ENCODE measurements at regions not wholly inside any gene's neighbourhood (a gene's known extent, or its start where the extent isn't known, plus 50 kb on each side); places are given as distances from the start of the nearest gene placed in this dataset.

DNA sequence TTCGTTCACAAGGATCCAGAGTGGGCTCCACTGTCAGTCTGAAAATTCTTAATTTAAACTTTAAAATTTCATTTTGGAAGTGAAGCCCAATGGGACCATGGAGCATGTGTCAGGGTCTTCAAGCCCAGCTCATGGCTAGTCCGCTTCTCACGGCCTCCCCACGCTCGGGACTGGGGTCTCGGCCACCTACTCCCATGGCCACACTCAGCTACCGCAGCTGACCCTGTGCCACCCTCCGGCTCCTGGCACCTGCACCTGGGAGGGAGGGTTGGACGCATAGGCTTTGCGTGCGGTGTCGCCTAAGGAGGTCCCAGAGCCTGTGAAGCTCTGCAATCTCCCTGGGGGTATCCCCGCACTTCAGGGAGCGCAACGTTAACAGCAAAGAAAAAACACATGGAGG is 175.7 kb upstream of the PRLR start:
- Histone ChIP-seq H4K91ac (ENCODE audit: insufficient read depth, low read depth, low read length) (no peak overlapping the region), H3K14ac (replicated peaks; ENCODE audit: low read depth, low read length) (no peak overlapping the region), H3K4me2 (ENCODE audit: low read depth, low read length) (no peak overlapping the region), H2BK5ac (ENCODE audit: low read depth, low read length, poor library complexity, severe bottlenecking) (no peak overlapping the region), H3K27me3 (ENCODE audit: control insufficient read depth, insufficient read depth, low read length) (no peaks in the 10 kb centered on the region), H3K36me3 (ENCODE audit: control insufficient read depth, insufficient read depth, low read length) (no peaks in the 10 kb centered on the region), H2BK120ac (ENCODE audit: low read depth, low read length) (no peak overlapping the region), H3K9me3 (ENCODE audit: control insufficient read depth, insufficient read depth, low read length) (no peaks in the 10 kb centered on the region), H3K9ac (ENCODE audit: low read depth, low read length) (no peak overlapping the region), H3K56ac (ENCODE audit: extremely low read depth, insufficient read depth, low read length) (no peak overlapping the region), H2AK9ac (replicated peaks; ENCODE audit: low read depth, low read length, poor library complexity) (no peak overlapping the region), H3K27ac (ENCODE audit: insufficient read depth, low read length) (no peak overlapping the region), H4K20me1 (ENCODE audit: insufficient read depth, low read length) (no peaks in the 10 kb centered on the region), H2BK15ac (ENCODE audit: low read depth, low read length) (no peak overlapping the region), H3K4ac (ENCODE audit: low read depth, low read length) (no peak overlapping the region), H4K5ac (ENCODE audit: low read depth, low read length) (no peak overlapping the region), H3K4me3 (ENCODE audit: insufficient read depth, low read depth, low read length) (no peak overlapping the region), H3K18ac (ENCODE audit: low read depth, low read length) (no peak overlapping the region), H2BK20ac (ENCODE audit: low read depth, low read length) (no peak overlapping the region), H3K4me1 (ENCODE audit: control insufficient read depth, insufficient read depth, low read length) (no peaks in the 10 kb centered on the region), H2AFZ (replicated peaks; ENCODE audit: low read length, poor library complexity) (no peak overlapping the region), H3K9me1 (ENCODE audit: insufficient read depth, low read length) (no peaks in the 10 kb centered on the region), H2AK5ac (ENCODE audit: low read depth, low read length) (no peak overlapping the region), H4K8ac (ENCODE audit: low read depth in 2 of 2, low read length in 2 of 2) (no peak overlapping the region), H3K79me1 (ENCODE audit: low read depth in 1 of 2, low read length in 2 of 2) (no peaks in the 10 kb centered on the region), H3K23ac (ENCODE audit: low read depth, low read length) (no peak overlapping the region)
- WGBS, 2 experiments (ENCODE audit: extremely low coverage in 2 of 2, insufficient read length in 1 of 2): 82% methylated on average over 6 of the region's 15 CpGs; no CpG with 5 or more reads in 1 of the 2 experiments
- no peak for ATAC-seq (ENCODE audit: low read depth)
- intact Hi-C loops (cut with micrococcal nuclease) (no loop called here), in situ Hi-C loops (cut with MboI; ENCODE audit: low sequenced_read_pairs) (no loop called here), dilution Hi-C loops (cut with HindIII; ENCODE audit: low sequenced_read_pairs, unreplicated experiment) (no loop called here)
- BruUV-seq (replicated peaks): no TSS peak
- TF ChIP-seq CHD1 (IDR thresholded peaks at IDR 0.05; ENCODE audit: low read depth, low read length) (no peak), FOS (IDR thresholded peaks at IDR 0.05; ENCODE audit: low read depth, low read length) (no peak), POLR2A (IDR thresholded peaks at IDR 0.05; ENCODE audit: low read depth, low read length) (no peak), MXI1 (IDR thresholded peaks at IDR 0.05; ENCODE audit: borderline replicate concordance, low read depth, low read length) (no peak), MAFK (IDR thresholded peaks at IDR 0.05; ENCODE audit: low read depth, low read length) (no peak), SMC3 (IDR thresholded peaks at IDR 0.05; ENCODE audit: low read depth, low read length) (no peak), BHLHE40 (IDR thresholded peaks at IDR 0.05; ENCODE audit: low read depth, low read length) (no peak), RAD21 (IDR thresholded peaks at IDR 0.05; ENCODE audit: low read length) (no peak), NFE2L2 (IDR thresholded peaks at IDR 0.05; ENCODE audit: low read depth, low read length) (no peak), RFX5 (IDR thresholded peaks at IDR 0.05; ENCODE audit: low read depth, low read length) (no peak), RCOR1 (IDR thresholded peaks at IDR 0.05; ENCODE audit: insufficient replicate concordance, low read length) (no peak), MAZ (IDR thresholded peaks at IDR 0.05; ENCODE audit: borderline replicate concordance, low read depth, low read length) (no peak), CEBPB (IDR thresholded peaks at IDR 0.05; ENCODE audit: low read depth, low read length) (no peak)
- TF ChIP-seq, protein P1, sequence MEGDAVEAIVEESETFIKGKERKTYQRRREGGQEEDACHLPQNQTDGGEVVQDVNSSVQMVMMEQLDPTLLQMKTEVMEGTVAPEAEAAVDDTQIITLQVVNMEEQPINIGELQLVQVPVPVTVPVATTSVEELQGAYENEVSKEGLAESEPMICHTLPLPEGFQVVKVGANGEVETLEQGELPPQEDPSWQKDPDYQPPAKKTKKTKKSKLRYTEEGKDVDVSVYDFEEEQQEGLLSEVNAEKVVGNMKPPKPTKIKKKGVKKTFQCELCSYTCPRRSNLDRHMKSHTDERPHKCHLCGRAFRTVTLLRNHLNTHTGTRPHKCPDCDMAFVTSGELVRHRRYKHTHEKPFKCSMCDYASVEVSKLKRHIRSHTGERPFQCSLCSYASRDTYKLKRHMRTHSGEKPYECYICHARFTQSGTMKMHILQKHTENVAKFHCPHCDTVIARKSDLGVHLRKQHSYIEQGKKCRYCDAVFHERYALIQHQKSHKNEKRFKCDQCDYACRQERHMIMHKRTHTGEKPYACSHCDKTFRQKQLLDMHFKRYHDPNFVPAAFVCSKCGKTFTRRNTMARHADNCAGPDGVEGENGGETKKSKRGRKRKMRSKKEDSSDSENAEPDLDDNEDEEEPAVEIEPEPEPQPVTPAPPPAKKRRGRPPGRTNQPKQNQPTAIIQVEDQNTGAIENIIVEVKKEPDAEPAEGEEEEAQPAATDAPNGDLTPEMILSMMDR (conservative IDR thresholded peaks at IDR 0.05; ENCODE audit: low read depth, low read length): no peak
- TF ChIP-seq, protein P2, sequence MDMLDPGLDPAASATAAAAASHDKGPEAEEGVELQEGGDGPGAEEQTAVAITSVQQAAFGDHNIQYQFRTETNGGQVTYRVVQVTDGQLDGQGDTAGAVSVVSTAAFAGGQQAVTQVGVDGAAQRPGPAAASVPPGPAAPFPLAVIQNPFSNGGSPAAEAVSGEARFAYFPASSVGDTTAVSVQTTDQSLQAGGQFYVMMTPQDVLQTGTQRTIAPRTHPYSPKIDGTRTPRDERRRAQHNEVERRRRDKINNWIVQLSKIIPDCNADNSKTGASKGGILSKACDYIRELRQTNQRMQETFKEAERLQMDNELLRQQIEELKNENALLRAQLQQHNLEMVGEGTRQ (IDR thresholded peaks at IDR 0.05; ENCODE audit: low read depth, low read length): no peak
- TF ChIP-seq, protein P3, sequence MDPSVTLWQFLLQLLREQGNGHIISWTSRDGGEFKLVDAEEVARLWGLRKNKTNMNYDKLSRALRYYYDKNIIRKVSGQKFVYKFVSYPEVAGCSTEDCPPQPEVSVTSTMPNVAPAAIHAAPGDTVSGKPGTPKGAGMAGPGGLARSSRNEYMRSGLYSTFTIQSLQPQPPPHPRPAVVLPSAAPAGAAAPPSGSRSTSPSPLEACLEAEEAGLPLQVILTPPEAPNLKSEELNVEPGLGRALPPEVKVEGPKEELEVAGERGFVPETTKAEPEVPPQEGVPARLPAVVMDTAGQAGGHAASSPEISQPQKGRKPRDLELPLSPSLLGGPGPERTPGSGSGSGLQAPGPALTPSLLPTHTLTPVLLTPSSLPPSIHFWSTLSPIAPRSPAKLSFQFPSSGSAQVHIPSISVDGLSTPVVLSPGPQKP (IDR thresholded peaks at IDR 0.05; ENCODE audit: borderline replicate concordance, low read depth, low read length): no peak
- no peak for DNase-seq
- POLR2A ChIA-PET (ENCODE audit: unreplicated experiment): no interaction called here
- CTCF ChIA-PET: no interaction called here

All from IMR-90 (cell line).